Stromal cell of bone marrow (primary cell): ENCODE measurements at regions not wholly inside any gene's neighbourhood (a gene's known extent, or its start where the extent isn't known, plus 50 kb on each side); places are given as distances from the start of the nearest gene placed in this dataset.
"Not testable (repeated sequence)": the region's sequence is repeated elsewhere in the genome, so short reads cannot be mapped to it uniquely, and the experiment has no call there.

Experiments
- DNase-seq: peaks from one replicate; pipeline ENCODE4 v3.0.0-alpha.2; 2012; ENCODE audit warnings: low read depth

- no peak for DNase-seq
Observed at GRCh38 chr13:87538366-87539052, 132.7 kb upstream of the SLITRK5 start.

GRCh38 chr13:87553142-87553541, 118.0 kb upstream of the SLITRK5 start:
- no peak for DNase-seq

GRCh38 chr13:87554045-87554444, 117.1 kb upstream of the SLITRK5 start:
- no peak for DNase-seq

GRCh38 chr13:87557788-87558187, 113.4 kb upstream of the SLITRK5 start:
- DNase-seq: no peak

GRCh38 chr13:87561580-87561979, 109.6 kb upstream of the SLITRK5 start:
- DNase-seq: not testable (repeated sequence)

GRCh38 chr13:87570669-87571068, 100.5 kb upstream of the SLITRK5 start:
- no peak for DNase-seq

GRCh38 chr13:87582399-87582798, 88.8 kb upstream of the SLITRK5 start:
- no peak for DNase-seq

GRCh38 chr13:87590518-87590917, 80.7 kb upstream of the SLITRK5 start:
- DNase-seq: no peak

GRCh38 chr13:87604437-87604836, 66.7 kb upstream of the SLITRK5 start:
- DNase-seq: not testable (repeated sequence)

- DNase-seq: no peak
Observed at GRCh38 chr13:87607266-87607665, 63.9 kb upstream of the SLITRK5 start.

- no peak for DNase-seq
Observed at GRCh38 chr13:87614276-87614675, 56.9 kb upstream of the SLITRK5 start.
